ENCODE measurements at regions not wholly inside any gene's neighbourhood (a gene's known extent, or its start where the extent isn't known, plus 50 kb on each side); places are given as distances from the start of the nearest gene placed in this dataset.

GRCh38 chr2:120988700-120989511 is 253.2 kb downstream of the GLI2 start:
- Histone ChIP-seq H3K27me3 (ENCODE audit: control insufficient read depth in 2 of 2, insufficient read depth in 1 of 2, low read length in 1 of 2) (no peaks in the 10 kb centered on the region), H3K36me3 (ENCODE audit: control insufficient read depth in 2 of 2, insufficient read depth in 2 of 2, low read length in 1 of 2) (no peaks in the 10 kb centered on the region), H3K4me1 (ENCODE audit: control insufficient read depth in 2 of 2, insufficient read depth in 2 of 2, low read length in 2 of 2) (no peaks in the 10 kb centered on the region), H3K4me3 (ENCODE audit: low read length in 2 of 2) (no peak overlapping the region), H3K27ac (ENCODE audit: low read depth in 1 of 2, low read length in 1 of 2) (no peak overlapping the region), H3K9me3 (ENCODE audit: control insufficient read depth in 2 of 2, insufficient read depth in 1 of 2, low read length in 1 of 2) (peaks cover 0 to 8% of the 10 kb centered on the region in 2 donors)
- DNase-seq (ENCODE audit: low read depth in 6 of 9, low spot score in 9 of 9): no peak
- 97% methylated on average over 74 of the region's 74 CpGs for WGBS

GRCh38 chr2:120989512-120990441 is 254.1 kb downstream of the GLI2 start:
- Histone ChIP-seq H3K4me3 (ENCODE audit: low read length in 2 of 2) (no peak overlapping the region), H3K27me3 (ENCODE audit: control insufficient read depth in 2 of 2, insufficient read depth in 1 of 2, low read length in 1 of 2) (no peaks in the 10 kb centered on the region), H3K27ac (ENCODE audit: low read depth in 1 of 2, low read length in 1 of 2) (no peak overlapping the region), H3K9me3 (ENCODE audit: control insufficient read depth in 2 of 2, insufficient read depth in 1 of 2, low read length in 1 of 2) (peaks cover 0 to 8% of the 10 kb centered on the region in 2 donors), H3K36me3 (ENCODE audit: control insufficient read depth in 2 of 2, insufficient read depth in 2 of 2, low read length in 1 of 2) (no peaks in the 10 kb centered on the region), H3K4me1 (ENCODE audit: control insufficient read depth in 2 of 2, insufficient read depth in 2 of 2, low read length in 2 of 2) (no peaks in the 10 kb centered on the region)
- DNase-seq (ENCODE audit: low read depth in 6 of 9, low spot score in 9 of 9): no peak
- WGBS: 95% methylated on average over 26 of the region's 26 CpGs

- H3K27me3 ChIP-seq (ENCODE audit: control insufficient read depth in 2 of 2, insufficient read depth in 1 of 2, low read length in 1 of 2): no peaks in the 10 kb centered on the region
- no peak for DNase-seq (ENCODE audit: low read depth in 6 of 9, low spot score in 9 of 9)
- H3K9me3 ChIP-seq (ENCODE audit: control insufficient read depth in 2 of 2, insufficient read depth in 1 of 2, low read length in 1 of 2): peaks cover 0 to 8% of the 10 kb centered on the region in 2 donors
- no peaks in the 10 kb centered on the region for H3K36me3 ChIP-seq (ENCODE audit: control insufficient read depth in 2 of 2, insufficient read depth in 2 of 2, low read length in 1 of 2)
- no peak overlapping the region for H3K4me3 ChIP-seq (ENCODE audit: low read length in 2 of 2)
- no peak overlapping the region for H3K27ac ChIP-seq (ENCODE audit: low read depth in 1 of 2, low read length in 1 of 2)
- H3K4me1 ChIP-seq (ENCODE audit: control insufficient read depth in 2 of 2, insufficient read depth in 2 of 2, low read length in 2 of 2): no peaks in the 10 kb centered on the region
- WGBS: 95% methylated on average over 15 of the region's 15 CpGs
These were observed 254.8 kb downstream of the GLI2 start for GRCh38 chr2:120990451-120990871.

- H3K27me3 ChIP-seq (ENCODE audit: control insufficient read depth in 2 of 2, insufficient read depth in 1 of 2, low read length in 1 of 2): no peaks in the 10 kb centered on the region
- H3K9me3 ChIP-seq (ENCODE audit: control insufficient read depth in 2 of 2, insufficient read depth in 1 of 2, low read length in 1 of 2): peaks cover 0 to 8% of the 10 kb centered on the region in 2 donors
- DNase-seq (ENCODE audit: low read depth in 6 of 9, low spot score in 9 of 9): no peak
- H3K4me3 ChIP-seq (ENCODE audit: low read length in 2 of 2): no peak overlapping the region
- H3K36me3 ChIP-seq (ENCODE audit: control insufficient read depth in 2 of 2, insufficient read depth in 2 of 2, low read length in 1 of 2): no peaks in the 10 kb centered on the region
- 90% methylated on average over 11 of the region's 11 CpGs for WGBS
- no peak overlapping the region for H3K27ac ChIP-seq (ENCODE audit: low read depth in 1 of 2, low read length in 1 of 2)
- no peaks in the 10 kb centered on the region for H3K4me1 ChIP-seq (ENCODE audit: control insufficient read depth in 2 of 2, insufficient read depth in 2 of 2, low read length in 2 of 2)
These were observed 255.8 kb downstream of the GLI2 start for GRCh38 chr2:120991441-120991840.

- H3K4me3 ChIP-seq (ENCODE audit: low read length in 2 of 2): no peak overlapping the region
- H3K27me3 ChIP-seq (ENCODE audit: control insufficient read depth in 2 of 2, insufficient read depth in 1 of 2, low read length in 1 of 2): no peaks in the 10 kb centered on the region
- H3K27ac ChIP-seq (ENCODE audit: low read depth in 1 of 2, low read length in 1 of 2): no peak overlapping the region
- DNase-seq (ENCODE audit: low read depth in 6 of 9, low spot score in 9 of 9): no peak
- no peaks in the 10 kb centered on the region for H3K36me3 ChIP-seq (ENCODE audit: control insufficient read depth in 2 of 2, insufficient read depth in 2 of 2, low read length in 1 of 2)
- no peaks in the 10 kb centered on the region for H3K4me1 ChIP-seq (ENCODE audit: control insufficient read depth in 2 of 2, insufficient read depth in 2 of 2, low read length in 2 of 2)
- 93% methylated on average over 11 of the region's 11 CpGs for WGBS
- peaks cover 0 to 8% of the 10 kb centered on the region in 2 donors for H3K9me3 ChIP-seq (ENCODE audit: control insufficient read depth in 2 of 2, insufficient read depth in 1 of 2, low read length in 1 of 2)
These were observed 257.3 kb downstream of the GLI2 start for GRCh38 chr2:120992791-120993555.

- Histone ChIP-seq H3K27ac (ENCODE audit: low read depth in 1 of 2, low read length in 1 of 2) (no peak overlapping the region), H3K36me3 (ENCODE audit: control insufficient read depth in 2 of 2, insufficient read depth in 2 of 2, low read length in 1 of 2) (no peaks in the 10 kb centered on the region), H3K4me1 (ENCODE audit: control insufficient read depth in 2 of 2, insufficient read depth in 2 of 2, low read length in 2 of 2) (no peaks in the 10 kb centered on the region), H3K9me3 (ENCODE audit: control insufficient read depth in 2 of 2, insufficient read depth in 1 of 2, low read length in 1 of 2) (peaks cover 0 to 8% of the 10 kb centered on the region in 2 donors), H3K27me3 (ENCODE audit: control insufficient read depth in 2 of 2, insufficient read depth in 1 of 2, low read length in 1 of 2) (no peaks in the 10 kb centered on the region), H3K4me3 (ENCODE audit: low read length in 2 of 2) (no peak overlapping the region)
- no peak for DNase-seq (ENCODE audit: low read depth in 6 of 9, low spot score in 9 of 9)
- 83% methylated on average over 9 of the region's 9 CpGs for WGBS
These were observed 258.0 kb downstream of the GLI2 start for GRCh38 chr2:120993661-120994060.

GRCh38 chr2:120994301-120994995 is 258.8 kb downstream of the GLI2 start:
- H3K9me3 ChIP-seq (ENCODE audit: control insufficient read depth in 2 of 2, insufficient read depth in 1 of 2, low read length in 1 of 2): peaks cover 0 to 3% of the 10 kb centered on the region in 2 donors
- 94% methylated on average over 14 of the region's 14 CpGs for WGBS
- no peaks in the 10 kb centered on the region for H3K27me3 ChIP-seq (ENCODE audit: control insufficient read depth in 2 of 2, insufficient read depth in 1 of 2, low read length in 1 of 2)
- no peak overlapping the region for H3K27ac ChIP-seq (ENCODE audit: low read depth in 1 of 2, low read length in 1 of 2)
- DNase-seq (ENCODE audit: low read depth in 6 of 9, low spot score in 9 of 9): no peak
- H3K36me3 ChIP-seq (ENCODE audit: control insufficient read depth in 2 of 2, insufficient read depth in 2 of 2, low read length in 1 of 2): no peaks in the 10 kb centered on the region
- H3K4me3 ChIP-seq (ENCODE audit: low read length in 2 of 2): no peak overlapping the region
- H3K4me1 ChIP-seq (ENCODE audit: control insufficient read depth in 2 of 2, insufficient read depth in 2 of 2, low read length in 2 of 2): no peaks in the 10 kb centered on the region

GRCh38 chr2:120995152-120995551 is 259.5 kb downstream of the GLI2 start:
- H3K4me1 ChIP-seq (ENCODE audit: control insufficient read depth in 2 of 2, insufficient read depth in 2 of 2, low read length in 2 of 2): no peaks in the 10 kb centered on the region
- WGBS: 94% methylated on average over 7 of the region's 7 CpGs
- H3K9me3 ChIP-seq (ENCODE audit: control insufficient read depth in 2 of 2, insufficient read depth in 1 of 2, low read length in 1 of 2): no peaks in the 10 kb centered on the region
- H3K27ac ChIP-seq (ENCODE audit: low read depth in 1 of 2, low read length in 1 of 2): no peak overlapping the region
- no peaks in the 10 kb centered on the region for H3K27me3 ChIP-seq (ENCODE audit: control insufficient read depth in 2 of 2, insufficient read depth in 1 of 2, low read length in 1 of 2)
- DNase-seq (ENCODE audit: low read depth in 6 of 9, low spot score in 9 of 9): no peak
- H3K36me3 ChIP-seq (ENCODE audit: control insufficient read depth in 2 of 2, insufficient read depth in 2 of 2, low read length in 1 of 2): no peaks in the 10 kb centered on the region
- H3K4me3 ChIP-seq (ENCODE audit: low read length in 2 of 2): no peak overlapping the region

Data from thymus (tissue), 11 donors.